ENCODE measurements at regions not wholly inside any gene's neighbourhood (a gene's known extent, or its start where the extent isn't known, plus 50 kb on each side); places are given as distances from the start of the nearest gene placed in this dataset.
"Not testable (repeated sequence)": the region's sequence is repeated elsewhere in the genome, so short reads cannot be mapped to it uniquely, and the experiment has no call there.

DNA sequence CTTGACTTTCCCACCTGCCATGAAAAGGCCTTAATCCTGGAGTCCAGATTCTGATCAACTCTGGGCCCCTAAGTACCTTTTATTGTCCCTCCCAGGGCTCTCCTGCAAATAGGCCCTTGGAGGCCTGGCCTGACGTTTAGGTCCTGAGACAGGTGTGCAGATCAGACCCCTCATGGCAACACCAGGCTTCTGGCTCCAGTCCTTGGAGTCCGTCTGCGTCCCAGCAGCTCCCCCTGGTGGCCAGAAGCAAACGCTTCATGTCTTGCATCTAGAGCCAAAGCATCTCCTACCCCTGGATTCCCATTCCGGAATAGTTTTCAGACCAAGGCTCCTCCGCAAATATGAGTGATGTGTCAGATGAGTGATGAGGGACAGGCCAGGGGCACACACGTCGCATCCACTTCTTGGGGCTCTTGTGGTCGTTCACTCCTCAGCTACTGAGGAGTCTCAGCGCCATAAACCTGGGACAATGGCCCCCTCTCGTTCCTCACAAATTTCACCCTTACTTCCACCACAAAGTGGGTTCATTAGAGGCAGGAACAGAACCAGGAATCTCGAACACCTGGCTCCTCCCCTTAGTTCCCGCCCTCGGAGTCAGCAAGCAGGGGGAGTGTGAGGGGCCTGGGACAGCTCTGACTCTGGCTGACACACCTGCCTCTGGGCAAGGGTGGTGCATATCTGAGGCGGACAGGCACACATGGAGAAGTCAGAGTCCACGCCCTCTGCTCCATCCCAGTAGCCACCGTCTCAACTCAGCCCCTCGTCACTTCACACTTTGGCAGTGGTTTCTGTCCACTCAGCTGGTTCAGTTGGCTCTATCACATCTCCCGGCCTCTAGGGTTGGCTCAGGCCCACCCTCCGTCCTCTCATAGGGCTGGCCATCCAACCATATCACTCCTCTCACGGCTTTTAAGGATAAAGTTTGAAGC is 77.9 kb upstream of the PWP1 start:
- DNase-seq (ENCODE audit: low spot score), result peak; percentile 95
- peak; percentile 86 for ATAC-seq
- no peaks in the 10 kb centered on the region for H3F3A ChIP-seq (replicated peaks; ENCODE audit: low read depth)
- H2AFZ ChIP-seq, result no peak overlapping the region
- H3K36me3 ChIP-seq (ENCODE audit: insufficient read depth), result no peaks in the 10 kb centered on the region
- no peaks in the 10 kb centered on the region for H3K27me3 ChIP-seq (ENCODE audit: insufficient read depth)
- Mint-ChIP-seq H3K27me3 (ENCODE audit: insufficient read depth, low read depth, poor library complexity) (peaks cover 5% of the 10 kb centered on the region), H3K9me3 (no peaks in the 10 kb centered on the region), H3K4me3 (no peak overlapping the region), H3K27ac (no peak overlapping the region), H3K36me3 (ENCODE audit: low read depth) (no peaks in the 10 kb centered on the region), H3K4me1 (peaks cover 33% of the 10 kb centered on the region)
- no peaks in the 10 kb centered on the region for H3K79me2 ChIP-seq (replicated peaks; ENCODE audit: insufficient read depth)
- H3K4me2 ChIP-seq, result no peak overlapping the region
- H3K9me2 ChIP-seq (ENCODE audit: insufficient read depth), result no peaks in the 10 kb centered on the region
- no peak overlapping the region for H3K27ac ChIP-seq (ENCODE audit: low read depth)
- TF ChIP-seq, protein P1, sequence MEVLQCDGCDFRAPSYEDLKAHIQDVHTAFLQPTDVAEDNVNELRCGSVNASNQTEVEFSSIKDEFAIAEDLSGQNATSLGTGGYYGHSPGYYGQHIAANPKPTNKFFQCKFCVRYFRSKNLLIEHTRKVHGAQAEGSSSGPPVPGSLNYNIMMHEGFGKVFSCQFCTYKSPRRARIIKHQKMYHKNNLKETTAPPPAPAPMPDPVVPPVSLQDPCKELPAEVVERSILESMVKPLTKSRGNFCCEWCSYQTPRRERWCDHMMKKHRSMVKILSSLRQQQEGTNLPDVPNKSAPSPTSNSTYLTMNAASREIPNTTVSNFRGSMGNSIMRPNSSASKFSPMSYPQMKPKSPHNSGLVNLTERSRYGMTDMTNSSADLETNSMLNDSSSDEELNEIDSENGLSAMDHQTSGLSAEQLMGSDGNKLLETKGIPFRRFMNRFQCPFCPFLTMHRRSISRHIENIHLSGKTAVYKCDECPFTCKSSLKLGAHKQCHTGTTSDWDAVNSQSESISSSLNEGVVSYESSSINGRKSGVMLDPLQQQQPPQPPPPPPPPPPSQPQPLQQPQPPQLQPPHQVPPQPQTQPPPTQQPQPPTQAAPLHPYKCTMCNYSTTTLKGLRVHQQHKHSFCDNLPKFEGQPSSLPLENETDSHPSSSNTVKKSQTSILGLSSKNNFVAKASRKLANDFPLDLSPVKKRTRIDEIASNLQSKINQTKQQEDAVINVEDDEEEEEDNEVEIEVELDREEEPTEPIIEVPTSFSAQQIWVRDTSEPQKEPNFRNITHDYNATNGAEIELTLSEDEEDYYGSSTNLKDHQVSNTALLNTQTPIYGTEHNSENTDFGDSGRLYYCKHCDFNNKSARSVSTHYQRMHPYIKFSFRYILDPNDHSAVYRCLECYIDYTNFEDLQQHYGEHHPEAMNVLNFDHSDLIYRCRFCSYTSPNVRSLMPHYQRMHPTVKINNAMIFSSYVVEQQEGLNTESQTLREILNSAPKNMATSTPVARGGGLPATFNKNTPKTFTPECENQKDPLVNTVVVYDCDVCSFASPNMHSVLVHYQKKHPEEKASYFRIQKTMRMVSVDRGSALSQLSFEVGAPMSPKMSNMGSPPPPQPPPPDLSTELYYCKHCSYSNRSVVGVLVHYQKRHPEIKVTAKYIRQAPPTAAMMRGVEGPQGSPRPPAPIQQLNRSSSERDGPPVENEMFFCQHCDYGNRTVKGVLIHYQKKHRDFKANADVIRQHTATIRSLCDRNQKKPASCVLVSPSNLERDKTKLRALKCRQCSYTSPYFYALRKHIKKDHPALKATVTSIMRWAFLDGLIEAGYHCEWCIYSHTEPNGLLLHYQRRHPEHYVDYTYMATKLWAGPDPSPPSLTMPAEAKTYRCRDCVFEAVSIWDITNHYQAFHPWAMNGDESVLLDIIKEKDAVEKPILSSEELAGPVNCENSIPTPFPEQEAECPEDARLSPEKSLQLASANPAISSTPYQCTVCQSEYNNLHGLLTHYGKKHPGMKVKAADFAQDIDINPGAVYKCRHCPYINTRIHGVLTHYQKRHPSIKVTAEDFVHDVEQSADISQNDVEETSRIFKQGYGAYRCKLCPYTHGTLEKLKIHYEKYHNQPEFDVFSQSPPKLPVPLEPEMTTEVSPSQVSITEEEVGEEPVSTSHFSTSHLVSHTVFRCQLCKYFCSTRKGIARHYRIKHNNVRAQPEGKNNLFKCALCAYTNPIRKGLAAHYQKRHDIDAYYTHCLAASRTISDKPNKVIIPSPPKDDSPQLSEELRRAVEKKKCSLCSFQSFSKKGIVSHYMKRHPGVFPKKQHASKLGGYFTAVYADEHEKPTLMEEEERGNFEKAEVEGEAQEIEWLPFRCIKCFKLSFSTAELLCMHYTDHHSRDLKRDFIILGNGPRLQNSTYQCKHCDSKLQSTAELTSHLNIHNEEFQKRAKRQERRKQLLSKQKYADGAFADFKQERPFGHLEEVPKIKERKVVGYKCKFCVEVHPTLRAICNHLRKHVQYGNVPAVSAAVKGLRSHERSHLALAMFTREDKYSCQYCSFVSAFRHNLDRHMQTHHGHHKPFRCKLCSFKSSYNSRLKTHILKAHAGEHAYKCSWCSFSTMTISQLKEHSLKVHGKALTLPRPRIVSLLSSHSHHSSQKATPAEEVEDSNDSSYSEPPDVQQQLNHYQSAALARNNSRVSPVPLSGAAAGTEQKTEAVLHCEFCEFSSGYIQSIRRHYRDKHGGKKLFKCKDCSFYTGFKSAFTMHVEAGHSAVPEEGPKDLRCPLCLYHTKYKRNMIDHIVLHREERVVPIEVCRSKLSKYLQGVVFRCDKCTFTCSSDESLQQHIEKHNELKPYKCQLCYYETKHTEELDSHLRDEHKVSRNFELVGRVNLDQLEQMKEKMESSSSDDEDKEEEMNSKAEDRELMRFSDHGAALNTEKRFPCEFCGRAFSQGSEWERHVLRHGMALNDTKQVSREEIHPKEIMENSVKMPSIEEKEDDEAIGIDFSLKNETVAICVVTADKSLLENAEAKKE (CRISPR knock-in tag; IDR thresholded peaks at IDR 0.05), result no peak
- peak; percentile 91 to 98 for TF ChIP-seq CTCF (conservative IDR thresholded peaks at IDR 0.05; ENCODE audit: low read depth in 2 of 2)
- H4K20me1 ChIP-seq (replicated peaks; ENCODE audit: insufficient read depth), result no peaks in the 10 kb centered on the region
- H3K4me1 ChIP-seq (ENCODE audit: insufficient read depth), result peaks cover 24% of the 10 kb centered on the region
- H3K4me3 ChIP-seq, result no peak overlapping the region

GRCh38 chr12:107608779-107609178 is 76.8 kb upstream of the PWP1 start:
- H3K27ac Mint-ChIP-seq; H3K4me3 ChIP-seq; H3K4me3 Mint-ChIP-seq; H3K36me3 ChIP-seq (ENCODE audit: insufficient read depth); H3F3A ChIP-seq (replicated peaks; ENCODE audit: low read depth); DNase-seq (ENCODE audit: low spot score); H3K79me2 ChIP-seq (replicated peaks; ENCODE audit: insufficient read depth); H2AFZ ChIP-seq; H3K27ac ChIP-seq (ENCODE audit: low read depth); H4K20me1 ChIP-seq (replicated peaks; ENCODE audit: insufficient read depth); H3K36me3 Mint-ChIP-seq (ENCODE audit: low read depth); H3K27me3 Mint-ChIP-seq (ENCODE audit: insufficient read depth, low read depth, poor library complexity); H3K9me2 ChIP-seq (ENCODE audit: insufficient read depth); ATAC-seq; H3K9me3 Mint-ChIP-seq; H3K4me2 ChIP-seq; H3K27me3 ChIP-seq (ENCODE audit: insufficient read depth): not testable (repeated sequence)
- peaks cover 33% of the 10 kb centered on the region for H3K4me1 Mint-ChIP-seq
- H3K4me1 ChIP-seq (ENCODE audit: insufficient read depth), result peaks cover 24% of the 10 kb centered on the region

All from GM23338 (cell line).